ENCODE measurements at regions not wholly inside any gene's neighbourhood (a gene's known extent, or its start where the extent isn't known, plus 50 kb on each side); places are given as distances from the start of the nearest gene placed in this dataset.

DNA sequence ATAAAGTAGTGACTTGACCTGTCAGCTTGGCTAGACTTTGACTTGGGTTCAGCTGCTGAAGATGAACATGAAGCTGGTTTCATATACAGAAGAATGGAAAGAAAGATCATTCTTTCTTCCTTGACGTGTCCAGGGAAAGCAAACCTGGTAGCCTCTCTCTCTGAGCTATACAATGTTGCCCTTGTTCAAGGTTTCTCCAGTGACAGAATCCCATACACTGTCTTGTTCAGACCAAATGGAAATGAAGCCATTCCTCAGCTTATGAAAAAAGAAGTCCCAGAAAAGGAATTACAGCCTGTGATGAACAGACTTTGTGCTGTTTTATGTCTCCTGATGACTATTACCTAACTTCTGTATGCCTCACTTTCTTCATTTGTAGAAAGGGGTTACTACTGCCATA lies 349.8 kb upstream of the KLF4 start:
- TF ChIP-seq, protein P1, sequence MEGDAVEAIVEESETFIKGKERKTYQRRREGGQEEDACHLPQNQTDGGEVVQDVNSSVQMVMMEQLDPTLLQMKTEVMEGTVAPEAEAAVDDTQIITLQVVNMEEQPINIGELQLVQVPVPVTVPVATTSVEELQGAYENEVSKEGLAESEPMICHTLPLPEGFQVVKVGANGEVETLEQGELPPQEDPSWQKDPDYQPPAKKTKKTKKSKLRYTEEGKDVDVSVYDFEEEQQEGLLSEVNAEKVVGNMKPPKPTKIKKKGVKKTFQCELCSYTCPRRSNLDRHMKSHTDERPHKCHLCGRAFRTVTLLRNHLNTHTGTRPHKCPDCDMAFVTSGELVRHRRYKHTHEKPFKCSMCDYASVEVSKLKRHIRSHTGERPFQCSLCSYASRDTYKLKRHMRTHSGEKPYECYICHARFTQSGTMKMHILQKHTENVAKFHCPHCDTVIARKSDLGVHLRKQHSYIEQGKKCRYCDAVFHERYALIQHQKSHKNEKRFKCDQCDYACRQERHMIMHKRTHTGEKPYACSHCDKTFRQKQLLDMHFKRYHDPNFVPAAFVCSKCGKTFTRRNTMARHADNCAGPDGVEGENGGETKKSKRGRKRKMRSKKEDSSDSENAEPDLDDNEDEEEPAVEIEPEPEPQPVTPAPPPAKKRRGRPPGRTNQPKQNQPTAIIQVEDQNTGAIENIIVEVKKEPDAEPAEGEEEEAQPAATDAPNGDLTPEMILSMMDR (conservative IDR thresholded peaks at IDR 0.05 in 1 of 2, IDR thresholded peaks at IDR 0.05 in 1 of 2; ENCODE audit: extremely low read depth in 1 of 2, insufficient read depth in 1 of 2, low read depth in 1 of 2, low read length in 2 of 2): no peak
- TF ChIP-seq EZH2 (IDR thresholded peaks at IDR 0.05; ENCODE audit: borderline replicate concordance, low read length): no peak
